GM18870 (cell line): ENCODE measurements at regions not wholly inside any gene's neighbourhood (a gene's known extent, or its start where the extent isn't known, plus 50 kb on each side); places are given as distances from the start of the nearest gene placed in this dataset.

Experiments
- ATAC-seq: cut with Tn5 transposase; IDR thresholded peaks from one replicate; pipeline ENCODE4 v1.9.1; 2021; ENCODE audit warnings: moderate library complexity; ENCODE audit not compliant: unreplicated experiment

- no peak for ATAC-seq
These were observed 330.9 kb upstream of the MKI67 start for GRCh38 chr10:128457136-128457535.

- no peak for ATAC-seq
These were observed 335.8 kb upstream of the MKI67 start for GRCh38 chr10:128461991-128462390.

GRCh38 chr10:128462844-128463243, 336.6 kb upstream of the MKI67 start:
- no peak for ATAC-seq

- ATAC-seq, result no peak
These were observed 338.0 kb upstream of the MKI67 start for GRCh38 chr10:128463991-128464760.

- no peak for ATAC-seq
These were observed 339.5 kb upstream of the MKI67 start for GRCh38 chr10:128465697-128466096.

GRCh38 chr10:128466831-128467371, 340.7 kb upstream of the MKI67 start:
- no peak for ATAC-seq

- ATAC-seq, result no peak
These were observed 342.2 kb upstream of the MKI67 start for GRCh38 chr10:128468462-128468861.

GRCh38 chr10:128469515-128469914, 343.3 kb upstream of the MKI67 start:
- ATAC-seq, result no peak

- no peak for ATAC-seq
These were observed 344.2 kb upstream of the MKI67 start for GRCh38 chr10:128470321-128470965.

GRCh38 chr10:128471151-128471550, 344.9 kb upstream of the MKI67 start:
- no peak for ATAC-seq

GRCh38 chr10:128472196-128472595, 346.0 kb upstream of the MKI67 start:
- no peak for ATAC-seq

- ATAC-seq, result no peak
These were observed 347.2 kb upstream of the MKI67 start for GRCh38 chr10:128473396-128473795.

GRCh38 chr10:128473911-128474310, 347.7 kb upstream of the MKI67 start:
- no peak for ATAC-seq

- ATAC-seq, result no peak
These were observed 348.3 kb upstream of the MKI67 start for GRCh38 chr10:128474571-128474970.

GRCh38 chr10:128475686-128476367, 349.6 kb upstream of the MKI67 start:
- ATAC-seq, result no peak

GRCh38 chr10:128476368-128476725, 350.1 kb upstream of the MKI67 start:
- ATAC-seq, result no peak

GRCh38 chr10:128476845-128477244, 350.6 kb upstream of the MKI67 start:
- no peak for ATAC-seq

GRCh38 chr10:128480601-128481000, 354.4 kb upstream of the MKI67 start:
- ATAC-seq, result no peak

GRCh38 chr10:128481152-128481840, 355.1 kb upstream of the MKI67 start:
- no peak for ATAC-seq

GRCh38 chr10:128482052-128482451, 355.8 kb upstream of the MKI67 start:
- no peak for ATAC-seq

GRCh38 chr10:128483216-128483615, 357.0 kb upstream of the MKI67 start:
- no peak for ATAC-seq
